HUES6 (cell line): ENCODE measurements at regions not wholly inside any gene's neighbourhood (a gene's known extent, or its start where the extent isn't known, plus 50 kb on each side); places are given as distances from the start of the nearest gene placed in this dataset.

Experiments used
- H3K27ac ChIP-seq: 2 replicates; pipeline ENCODE4 v1.7.0; 2013; ENCODE audit warnings: low read depth, mild to moderate bottlenecking, low read length, inconsistent platforms
- H3K27me3 ChIP-seq: 2 replicates; pipeline ENCODE4 v1.6.1; 2013; ENCODE audit warnings: low read length; ENCODE audit not compliant: control insufficient read depth, insufficient read depth
- H3K36me3 ChIP-seq: 2 replicates; pipeline ENCODE4 v1.6.1; 2013; ENCODE audit warnings: low read length; ENCODE audit not compliant: control insufficient read depth, insufficient read depth
- H3K4me1 ChIP-seq: 2 replicates; pipeline ENCODE4 v1.6.1; 2013; ENCODE audit warnings: low read length; ENCODE audit not compliant: control insufficient read depth, insufficient read depth
- H3K4me3 ChIP-seq: 2 replicates; pipeline ENCODE4 v1.5.1; 2013; ENCODE audit warnings: low read depth, low read length
- H3K9ac ChIP-seq: one replicate; pipeline ENCODE4 v1.6.1; 2013; ENCODE audit warnings: mild to moderate bottlenecking, low read length
- H3K9me3 ChIP-seq: 2 replicates; pipeline ENCODE4 v1.6.1; 2013; ENCODE audit warnings: low read depth, low read length; ENCODE audit not compliant: control insufficient read depth, insufficient read depth

DNA sequence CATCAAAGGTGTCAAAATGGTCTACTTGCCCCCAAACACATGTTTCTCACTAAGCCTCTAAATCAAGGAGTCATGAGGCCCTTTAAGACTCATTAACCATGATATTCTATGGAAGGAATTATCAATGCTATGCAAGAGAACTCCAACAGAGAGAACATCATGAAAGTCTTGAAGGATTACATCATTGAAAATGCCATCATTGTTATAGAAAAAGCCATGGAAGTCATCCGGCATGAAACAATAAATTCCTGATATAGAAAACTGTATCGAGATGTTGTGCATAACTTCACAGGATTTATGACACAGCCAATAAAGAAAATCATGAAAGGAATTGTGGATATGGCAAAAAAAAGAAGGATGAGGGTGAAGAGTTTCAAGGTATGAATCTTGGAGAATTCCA is 1363.6 kb upstream of the CDH2 start:
- no peak overlapping the region for H3K27ac ChIP-seq

DNA sequence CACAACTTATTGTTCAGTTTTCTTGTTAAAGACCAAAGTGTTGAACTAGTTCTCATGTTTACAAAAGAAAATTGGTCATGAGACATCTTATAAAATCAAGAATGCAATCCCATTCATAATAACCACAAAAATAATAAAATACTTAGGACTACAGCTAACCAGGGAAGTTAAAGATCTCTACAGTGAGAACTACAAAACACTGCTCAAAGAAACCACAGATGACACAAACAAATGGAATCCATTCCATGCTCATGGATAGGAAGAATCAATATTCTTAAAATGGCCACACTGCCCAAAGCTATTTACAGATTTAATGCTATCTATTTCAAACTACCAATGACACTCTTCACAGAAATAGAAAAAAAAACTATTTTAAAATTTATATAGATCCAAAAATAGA is 1354.8 kb upstream of the CDH2 start:
- Histone ChIP-seq H3K27ac (no peak overlapping the region), H3K9me3 (peaks cover 2% of the 10 kb centered on the region; the same call in 1 of the 2 replicates), H3K36me3 (no peaks in the 10 kb centered on the region), H3K4me3 (no peak overlapping the region), H3K9ac (no peak overlapping the region), H3K4me1 (no peaks in the 10 kb centered on the region), H3K27me3 (no peaks in the 10 kb centered on the region)

More for the DNA sequence above, 1363.6 kb upstream of the CDH2 start:
- Histone ChIP-seq H3K4me3 (no peak overlapping the region), H3K36me3 (no peaks in the 10 kb centered on the region), H3K9ac (no peak overlapping the region), H3K4me1 (no peaks in the 10 kb centered on the region), H3K9me3 (no peaks in the 10 kb centered on the region), H3K27me3 (no peaks in the 10 kb centered on the region)

DNA sequence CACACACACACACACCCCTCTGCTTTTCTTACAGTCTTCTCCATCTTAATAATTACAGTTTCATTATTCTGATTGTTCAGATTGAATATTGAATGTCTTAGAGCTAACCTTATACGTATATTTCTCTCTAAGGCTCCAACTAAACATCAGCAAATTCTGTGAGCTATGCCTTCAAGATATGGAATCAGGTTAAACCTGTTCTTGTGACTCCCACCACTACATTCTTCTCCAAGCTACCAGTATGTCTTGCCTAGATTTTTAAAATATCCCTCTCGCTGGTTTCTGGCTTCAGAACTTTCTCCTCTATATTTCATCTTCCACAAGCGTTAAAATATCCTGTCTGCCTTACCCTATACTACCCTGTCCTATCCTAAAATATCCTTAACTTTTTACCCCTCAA is 1346.4 kb upstream of the CDH2 start:
- Histone ChIP-seq H3K4me1 (no peaks in the 10 kb centered on the region), H3K27ac (no peak overlapping the region), H3K27me3 (no peaks in the 10 kb centered on the region), H3K9me3 (no peaks in the 10 kb centered on the region), H3K4me3 (no peak overlapping the region), H3K9ac (no peak overlapping the region), H3K36me3 (no peaks in the 10 kb centered on the region)

DNA sequence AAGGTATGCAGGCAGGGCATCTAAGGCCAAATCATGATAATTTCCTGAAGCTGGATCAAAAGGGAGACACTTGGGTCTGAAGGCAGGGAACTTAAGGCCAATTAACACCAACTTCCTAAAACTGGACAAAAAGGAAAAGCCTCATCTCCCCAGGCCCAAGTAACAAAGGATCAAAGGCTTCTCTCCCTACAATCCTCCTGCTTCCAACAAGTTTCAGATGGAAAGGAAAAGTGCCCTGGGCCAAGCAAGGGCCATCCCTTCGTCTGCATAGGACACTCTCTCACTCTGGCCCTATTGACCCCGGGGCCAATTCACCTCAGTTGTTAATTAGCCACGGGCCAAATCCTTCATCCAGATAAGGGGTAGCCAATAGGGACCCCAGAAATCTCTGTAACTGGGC is 1335.8 kb upstream of the CDH2 start:
- no peaks in the 10 kb centered on the region for H3K4me1 ChIP-seq
- H3K27me3 ChIP-seq = no peaks in the 10 kb centered on the region
- H3K9me3 ChIP-seq = no peaks in the 10 kb centered on the region
- H3K27ac ChIP-seq = no peak overlapping the region
- no peak overlapping the region for H3K9ac ChIP-seq
- no peak overlapping the region for H3K4me3 ChIP-seq
- H3K36me3 ChIP-seq = no peaks in the 10 kb centered on the region

DNA sequence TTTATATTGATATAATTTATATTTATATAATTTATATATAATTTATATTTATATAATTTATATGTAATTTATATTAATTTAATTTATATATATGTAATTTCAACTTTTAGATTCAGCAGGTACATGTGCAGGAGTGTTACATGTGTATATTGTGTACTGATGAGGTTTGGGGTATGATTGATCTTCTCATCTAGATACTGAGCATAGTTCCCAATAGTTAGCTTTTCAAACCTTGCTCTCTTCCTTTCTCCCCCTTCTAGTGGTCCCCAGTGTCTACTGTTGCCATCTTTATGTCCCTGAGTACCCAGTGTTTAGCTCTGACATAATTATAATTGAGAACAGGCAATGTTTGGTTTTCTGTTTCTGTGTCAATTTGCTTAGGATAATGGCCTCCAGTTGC is 1335.3 kb upstream of the CDH2 start:
- H3K4me1 ChIP-seq = no peaks in the 10 kb centered on the region
- no peak overlapping the region for H3K9ac ChIP-seq
- H3K27me3 ChIP-seq = no peaks in the 10 kb centered on the region

DNA sequence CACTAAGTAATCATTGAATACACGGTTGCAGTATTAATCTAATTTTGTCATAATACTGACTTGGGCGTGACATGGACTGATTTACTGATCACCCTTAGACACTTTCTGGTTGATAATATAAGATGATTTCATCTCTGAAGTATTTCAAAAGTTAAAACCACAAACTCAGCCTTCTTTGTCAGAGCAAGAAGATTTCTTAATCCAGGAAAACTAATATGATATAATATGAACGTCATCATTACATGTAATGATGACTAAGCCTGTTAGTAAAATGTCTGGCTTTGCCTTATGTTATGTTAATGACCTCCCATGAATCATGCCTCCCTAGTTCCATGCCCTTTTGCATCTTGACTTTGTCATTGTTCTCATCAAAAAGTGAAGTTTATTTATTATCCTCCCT is 1325.0 kb upstream of the CDH2 start:
- no peaks in the 10 kb centered on the region for H3K9me3 ChIP-seq
- no peak overlapping the region for H3K4me3 ChIP-seq
- H3K27me3 ChIP-seq = no peaks in the 10 kb centered on the region
- H3K36me3 ChIP-seq = no peaks in the 10 kb centered on the region
- H3K4me1 ChIP-seq = no peaks in the 10 kb centered on the region
- H3K27ac ChIP-seq = no peak overlapping the region
- no peak overlapping the region for H3K9ac ChIP-seq

More for the DNA sequence above, 1335.3 kb upstream of the CDH2 start:
- Histone ChIP-seq H3K4me3 (no peak overlapping the region), H3K27ac (no peak overlapping the region), H3K36me3 (no peaks in the 10 kb centered on the region), H3K9me3 (no peaks in the 10 kb centered on the region)

DNA sequence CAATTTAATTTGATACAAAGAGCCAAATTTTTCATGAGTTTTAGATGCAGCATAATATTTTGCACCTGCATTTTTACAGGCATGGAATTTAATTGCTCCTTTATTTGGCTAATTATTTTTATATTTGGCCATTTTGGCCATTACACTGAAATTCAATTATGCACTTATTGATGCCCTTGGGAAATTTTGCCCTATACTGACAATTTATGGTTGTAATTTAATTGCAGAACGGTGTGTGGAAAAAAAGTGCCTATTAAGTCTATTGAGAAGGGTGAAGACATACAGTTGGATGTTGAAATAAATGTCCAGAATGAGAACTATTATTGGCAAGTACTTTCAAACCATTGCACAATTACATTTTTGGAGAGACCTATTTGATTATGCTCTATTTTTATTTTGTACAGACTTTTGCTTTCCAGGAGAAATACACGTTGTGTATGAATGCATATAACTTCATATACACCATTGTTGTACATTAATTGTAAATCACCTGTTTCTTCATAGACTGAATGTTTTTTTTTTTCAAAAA is 1319.3 kb upstream of the CDH2 start:
- Histone ChIP-seq H3K4me1 (no peaks in the 10 kb centered on the region), H3K27me3 (no peaks in the 10 kb centered on the region), H3K9me3 (no peaks in the 10 kb centered on the region), H3K9ac (no peak overlapping the region), H3K36me3 (no peaks in the 10 kb centered on the region), H3K27ac (no peak overlapping the region), H3K4me3 (no peak overlapping the region)

DNA sequence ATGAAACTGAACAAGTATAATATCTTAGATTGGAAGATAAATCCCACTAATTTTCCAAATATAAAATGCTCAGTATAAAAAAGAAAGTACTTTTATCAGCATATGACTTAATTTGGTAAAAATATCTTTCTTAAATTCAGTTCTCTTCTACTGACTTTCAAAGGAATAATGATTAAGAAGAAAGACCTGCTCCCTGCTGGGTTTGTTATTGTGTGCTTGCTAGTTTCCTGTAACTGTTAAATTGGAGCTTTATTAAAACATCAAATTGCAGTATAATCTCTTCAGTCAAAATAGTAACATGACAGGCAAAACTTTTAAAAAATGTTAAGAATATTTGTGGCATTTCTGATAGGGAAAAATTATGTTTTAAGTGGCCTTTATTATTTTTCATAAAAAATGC is 1317.4 kb upstream of the CDH2 start:
- Histone ChIP-seq H3K27ac (no peak overlapping the region), H3K9ac (no peak overlapping the region), H3K27me3 (no peaks in the 10 kb centered on the region), H3K4me1 (no peaks in the 10 kb centered on the region), H3K4me3 (no peak overlapping the region), H3K9me3 (no peaks in the 10 kb centered on the region), H3K36me3 (no peaks in the 10 kb centered on the region)

DNA sequence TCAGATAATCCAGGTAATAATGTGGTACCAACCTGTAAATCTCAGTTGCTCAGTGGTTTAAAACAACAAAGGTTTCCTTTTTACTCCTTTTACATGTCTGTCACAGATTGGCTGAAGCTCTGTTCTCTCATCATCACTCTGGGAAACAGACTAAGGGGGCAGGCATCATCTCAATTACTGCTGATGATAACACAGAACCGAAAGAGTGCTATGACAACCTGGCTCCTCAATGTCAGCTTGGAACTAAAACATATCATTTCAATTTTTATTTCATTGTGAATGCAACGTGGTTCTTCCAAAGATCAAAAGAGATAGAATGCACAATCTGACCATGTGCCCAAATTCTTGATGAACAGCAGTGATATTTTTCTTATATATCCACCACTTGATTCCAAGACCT is 1315.0 kb upstream of the CDH2 start:
- Histone ChIP-seq H3K9ac (no peak overlapping the region), H3K27me3 (no peaks in the 10 kb centered on the region)

DNA sequence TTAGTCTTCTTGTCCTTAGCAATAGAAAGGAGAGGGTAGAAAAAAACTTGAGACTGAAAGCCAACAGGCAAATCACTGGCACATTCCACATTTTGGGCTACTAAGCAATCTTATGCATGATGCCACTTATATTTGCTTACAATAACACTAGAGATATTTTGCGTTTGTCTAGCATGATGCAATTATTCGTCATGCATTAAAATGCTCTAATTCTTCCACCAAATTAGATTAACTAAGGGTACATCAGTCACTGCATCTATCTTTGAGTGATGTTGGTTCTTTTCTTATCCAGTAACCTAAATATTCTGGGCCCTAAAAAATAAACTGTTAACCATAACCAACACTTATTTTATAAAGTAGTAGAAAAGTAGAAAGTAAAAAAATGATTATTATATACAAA is 1311.7 kb upstream of the CDH2 start:
- H3K9ac ChIP-seq = no peak overlapping the region

More for the DNA sequence above, 1315.0 kb upstream of the CDH2 start:
- Histone ChIP-seq H3K4me3 (no peak overlapping the region), H3K4me1 (no peaks in the 10 kb centered on the region), H3K36me3 (no peaks in the 10 kb centered on the region), H3K9me3 (no peaks in the 10 kb centered on the region), H3K27ac (no peak overlapping the region)

DNA sequence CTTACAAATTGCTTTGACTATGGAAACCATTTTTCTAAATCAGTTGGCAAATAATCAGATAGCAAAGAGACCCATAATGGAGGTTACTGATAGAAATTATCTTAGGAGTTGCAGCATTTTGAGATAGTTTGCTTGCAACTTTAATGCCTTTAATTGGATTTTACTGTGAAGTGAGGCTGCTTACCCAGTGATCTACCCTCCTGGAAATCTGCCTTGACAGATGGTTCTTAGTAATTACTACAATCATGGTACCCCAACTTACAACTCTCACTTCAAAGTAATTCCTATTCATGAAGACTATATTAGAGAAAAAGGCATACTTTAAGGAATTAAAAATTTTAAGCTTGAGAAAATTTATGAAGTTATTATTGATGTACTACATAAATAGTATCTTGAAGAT is 1288.6 kb upstream of the CDH2 start:
- H3K27me3 ChIP-seq = no peaks in the 10 kb centered on the region
- H3K9ac ChIP-seq = no peak overlapping the region
- H3K36me3 ChIP-seq = no peaks in the 10 kb centered on the region
- no peak overlapping the region for H3K4me3 ChIP-seq
- no peaks in the 10 kb centered on the region for H3K4me1 ChIP-seq
- no peak overlapping the region for H3K27ac ChIP-seq
- H3K9me3 ChIP-seq = no peaks in the 10 kb centered on the region

More for the DNA sequence above, 1311.7 kb upstream of the CDH2 start:
- Histone ChIP-seq H3K27ac (no peak overlapping the region), H3K36me3 (no peaks in the 10 kb centered on the region), H3K4me3 (no peak overlapping the region), H3K4me1 (no peaks in the 10 kb centered on the region), H3K9me3 (no peaks in the 10 kb centered on the region), H3K27me3 (no peaks in the 10 kb centered on the region)

DNA sequence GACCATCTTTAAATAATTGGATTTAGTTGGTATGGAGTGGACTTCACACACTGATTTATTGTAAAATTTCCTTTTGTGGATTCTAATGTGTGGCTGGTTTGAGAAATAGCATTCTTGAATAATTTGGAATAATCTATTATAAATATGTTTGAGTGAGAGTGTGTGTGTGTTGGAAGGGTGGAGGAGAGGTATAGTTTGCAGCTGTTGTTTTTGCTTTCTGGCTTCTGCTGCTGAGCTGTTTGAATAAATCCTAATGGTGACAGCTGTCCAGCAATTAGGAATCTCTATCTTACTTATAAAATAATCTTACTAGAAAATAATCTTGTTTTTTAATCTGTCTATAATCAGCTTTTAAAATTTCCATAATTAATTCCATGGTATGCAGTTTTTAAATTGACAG is 1283.0 kb upstream of the CDH2 start:
- 0 out of 2 replicates have a peak, but pooled peaks cover under 1% of the 10 kb centered on the region for H3K9me3 ChIP-seq
- no peak overlapping the region for H3K9ac ChIP-seq

More for the DNA sequence above, 1283.0 kb upstream of the CDH2 start:
- H3K27ac ChIP-seq = no peak overlapping the region
- no peaks in the 10 kb centered on the region for H3K36me3 ChIP-seq
- H3K4me1 ChIP-seq = no peaks in the 10 kb centered on the region
- H3K27me3 ChIP-seq = no peaks in the 10 kb centered on the region
- H3K4me3 ChIP-seq = no peak overlapping the region
